HEK293T (cell line): ENCODE measurements at regions not wholly inside any gene's neighbourhood (a gene's known extent, or its start where the extent isn't known, plus 50 kb on each side); places are given as distances from the start of the nearest gene placed in this dataset.

Source experiments
- CTBP1 ChIP-seq: fragments of 450-650 bp; IDR thresholded peaks from 2 replicates; pipeline ENCODE4 v1.6.1; 2016; ENCODE audit warnings: borderline replicate concordance
- FOXA1 ChIP-seq: fragments of 450-650 bp; IDR thresholded peaks from 2 replicates; pipeline ENCODE4 v1.6.1; 2016; ENCODE audit warnings: mild to moderate bottlenecking
- FOXM1 ChIP-seq: fragments of 450-650 bp; IDR thresholded peaks from 2 replicates; pipeline ENCODE4 v1.6.1; 2017; ENCODE audit warnings: mild to moderate bottlenecking, borderline replicate concordance
- HDGF ChIP-seq: fragments of 450-650 bp; IDR thresholded peaks from 2 replicates; pipeline ENCODE4 v1.6.1; 2017; ENCODE audit warnings: antibody characterized with exemption, borderline replicate concordance
- L3MBTL2 ChIP-seq: fragments of 450-650 bp; conservative IDR thresholded peaks from 2 replicates; pipeline ENCODE4 v1.6.1; 2016; ENCODE audit warnings: mild to moderate bottlenecking
- NFRKB ChIP-seq: fragments of 450-650 bp; IDR thresholded peaks from 2 replicates; pipeline ENCODE4 v1.6.1; 2016; ENCODE audit warnings: mild to moderate bottlenecking, moderate library complexity
- SP1 ChIP-seq: fragments of 450-650 bp; IDR thresholded peaks from 2 replicates; pipeline ENCODE4 v1.6.1; 2017
- SUZ12 ChIP-seq: fragments of 450-650 bp; IDR thresholded peaks from 2 replicates; pipeline ENCODE4 v1.6.1; 2016; ENCODE audit warnings: mild to moderate bottlenecking
- ZNF384 ChIP-seq: fragments of 450-650 bp; IDR thresholded peaks from 2 replicates; pipeline ENCODE4 v1.6.1; 2016

DNA sequence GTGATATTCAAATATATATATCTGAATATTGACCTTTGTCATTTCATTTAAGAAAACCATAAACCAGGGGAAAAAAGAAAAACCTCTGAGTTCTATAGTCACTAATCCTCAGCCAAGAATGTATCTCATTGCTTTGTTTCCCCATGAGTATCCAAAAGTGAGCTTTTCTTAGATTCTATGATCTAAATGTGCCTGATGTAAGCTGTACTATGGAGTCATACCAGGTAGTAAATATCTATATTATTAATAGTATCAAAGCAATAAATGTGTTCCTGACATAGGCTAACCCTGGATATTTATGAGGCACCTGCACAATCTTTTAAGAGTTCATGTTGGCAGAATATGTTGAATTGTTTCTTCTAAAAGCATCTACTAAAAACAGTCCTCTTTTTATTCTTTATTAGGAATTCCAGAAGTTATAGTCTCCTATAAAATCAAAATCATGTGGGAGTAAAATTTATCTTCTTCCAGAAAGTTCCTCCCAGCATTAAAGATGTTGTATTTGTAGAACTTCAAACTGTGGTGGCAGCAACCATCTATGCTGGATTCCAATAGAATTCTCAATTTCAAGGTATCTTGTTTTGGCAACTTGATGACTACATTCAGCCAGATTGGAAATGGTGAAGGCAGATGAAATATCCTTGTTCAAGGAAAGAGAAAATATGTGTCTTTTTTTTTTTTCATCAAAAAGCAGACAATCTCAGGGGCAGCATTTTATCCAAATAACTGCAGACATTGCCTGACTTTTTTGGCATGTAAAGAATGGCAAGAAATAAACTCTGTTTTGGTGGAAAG is 139.7 kb upstream of the RASSF8 start:
- TF ChIP-seq CTBP1 (no peak), SUZ12 (no peak), HDGF (no peak), FOXA1 (no peak), SP1 (no peak), ZNF384 (no peak), L3MBTL2 (no peak), NFRKB (no peak), FOXM1 (no peak)
